Natural killer cell (primary cell): ENCODE measurements at regions not wholly inside any gene's neighbourhood (a gene's known extent, or its start where the extent isn't known, plus 50 kb on each side); places are given as distances from the start of the nearest gene placed in this dataset.

Source experiments
- ATAC-seq, 3 donors: fragments of 150-1000 bp in 2 of 3; fragments of 200-7000 bp in 1 of 3; cut with Tn5 transposase; 1 replicate in 1 of 3; 2 replicates in 2 of 3; pipeline ENCODE4 v1.10.0; 2021; ENCODE audit warnings: mild to moderate bottlenecking in 2 of 3, moderate library complexity in 2 of 3
- DNase-seq, 2 donors: peaks; one replicate each; pipeline versions ENCODE4 v3.0.0 to v3.0.0-alpha.2; 2013 to 2021; ENCODE audit warnings: mixed read lengths in 1 of 2
- H3K27ac ChIP-seq: one replicate; pipeline ENCODE4 v1.5.1; 2013; ENCODE audit warnings: mild to moderate bottlenecking, low read length
- H3K27me3 ChIP-seq: one replicate; pipeline ENCODE4 v1.6.1; 2013; ENCODE audit warnings: low read length; ENCODE audit not compliant: control insufficient read depth, insufficient read depth
- H3K36me3 ChIP-seq: one replicate; pipeline ENCODE4 v1.6.1; 2013; ENCODE audit warnings: low read length; ENCODE audit not compliant: control insufficient read depth, insufficient read depth
- H3K4me1 ChIP-seq: one replicate; pipeline ENCODE4 v1.6.1; 2013; ENCODE audit warnings: low read length; ENCODE audit not compliant: control insufficient read depth, insufficient read depth
- H3K4me3 ChIP-seq: one replicate; pipeline ENCODE4 v1.5.1; 2013; ENCODE audit warnings: low read length
- H3K9me3 ChIP-seq: one replicate; pipeline ENCODE4 v1.6.1; 2013; ENCODE audit warnings: low read length; ENCODE audit not compliant: control insufficient read depth, insufficient read depth
- H3K27ac Mint-ChIP-seq, 2 donors: one replicate each; pipeline ENCODE4 v1.8.0; 2022; ENCODE audit warnings: mild to moderate bottlenecking in 2 of 2, mixed read lengths in 2 of 2, moderate library complexity in 1 of 2
- H3K27me3 Mint-ChIP-seq, 2 donors: one replicate each; pipeline ENCODE4 v1.8.0; 2022; ENCODE audit warnings: low read depth in 2 of 2, mixed read lengths in 2 of 2
- H3K36me3 Mint-ChIP-seq: one replicate; pipeline ENCODE4 v1.8.0; 2022; ENCODE audit warnings: mixed read lengths
- H3K4me1 Mint-ChIP-seq, 2 donors: one replicate each; pipeline ENCODE4 v1.8.0; 2022; ENCODE audit warnings: mixed read lengths in 2 of 2
- H3K4me3 Mint-ChIP-seq: one replicate; pipeline ENCODE4 v1.8.0; 2022; ENCODE audit warnings: mild to moderate bottlenecking, moderate library complexity, mixed read lengths
- H3K9me3 Mint-ChIP-seq, 2 donors: one replicate each; pipeline ENCODE4 v1.8.0; 2022; ENCODE audit warnings: mixed read lengths in 2 of 2
- WGBS: methylation state at CpG from one replicate; pipeline ENCODE4 v1.1.7; 2013; ENCODE audit warnings: missing lambda C conversion rate; ENCODE audit not compliant: insufficient coverage; 5-methylcytosine and 5-hydroxymethylcytosine counted together
- intact Hi-C: fragments of 100-400 bp; cut with micrococcal nuclease; formaldehyde crosslinking; loops from one replicate; pipeline ENCODE4 v1.14.2; 2022
- TF ChIP-seq, protein P1 (sequence below): fragments of 200-600 bp; IDR thresholded peaks from one replicate; pipeline ENCODE4 v1.8.0; 2022; ENCODE audit warnings: antibody characterized with exemption

DNA sequence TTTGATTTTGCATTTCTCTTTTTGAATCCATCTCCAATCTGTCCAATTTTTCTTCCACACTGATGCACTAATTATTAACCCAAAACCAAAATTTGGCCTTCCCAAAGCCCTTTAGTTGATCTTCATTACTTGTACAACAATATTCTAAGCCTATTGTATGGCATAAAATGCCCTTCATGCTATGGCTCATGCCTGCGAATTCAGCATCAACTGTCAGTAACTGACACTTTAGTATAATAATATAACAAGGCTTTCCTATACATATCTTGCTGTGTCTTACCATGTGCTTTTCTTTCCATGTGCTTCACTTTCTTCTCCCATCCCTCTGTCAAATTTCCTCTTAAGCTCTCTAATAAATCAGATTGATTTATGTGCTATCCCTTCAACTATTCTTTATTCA, 154.0 kb upstream of the TFPI start:
- intact Hi-C loops: no loop called here
- H3K4me3 Mint-ChIP-seq: no peak overlapping the region
- no peak overlapping the region for H3K27ac ChIP-seq
- ATAC-seq (no peak), DNase-seq (no peak)
- no peaks in the 10 kb centered on the region for H3K27me3 ChIP-seq
- H3K9me3 Mint-ChIP-seq: peaks cover 6 to 19% of the 10 kb centered on the region in 2 donors
- no peak overlapping the region for H3K4me3 ChIP-seq
- TF ChIP-seq, protein P1, sequence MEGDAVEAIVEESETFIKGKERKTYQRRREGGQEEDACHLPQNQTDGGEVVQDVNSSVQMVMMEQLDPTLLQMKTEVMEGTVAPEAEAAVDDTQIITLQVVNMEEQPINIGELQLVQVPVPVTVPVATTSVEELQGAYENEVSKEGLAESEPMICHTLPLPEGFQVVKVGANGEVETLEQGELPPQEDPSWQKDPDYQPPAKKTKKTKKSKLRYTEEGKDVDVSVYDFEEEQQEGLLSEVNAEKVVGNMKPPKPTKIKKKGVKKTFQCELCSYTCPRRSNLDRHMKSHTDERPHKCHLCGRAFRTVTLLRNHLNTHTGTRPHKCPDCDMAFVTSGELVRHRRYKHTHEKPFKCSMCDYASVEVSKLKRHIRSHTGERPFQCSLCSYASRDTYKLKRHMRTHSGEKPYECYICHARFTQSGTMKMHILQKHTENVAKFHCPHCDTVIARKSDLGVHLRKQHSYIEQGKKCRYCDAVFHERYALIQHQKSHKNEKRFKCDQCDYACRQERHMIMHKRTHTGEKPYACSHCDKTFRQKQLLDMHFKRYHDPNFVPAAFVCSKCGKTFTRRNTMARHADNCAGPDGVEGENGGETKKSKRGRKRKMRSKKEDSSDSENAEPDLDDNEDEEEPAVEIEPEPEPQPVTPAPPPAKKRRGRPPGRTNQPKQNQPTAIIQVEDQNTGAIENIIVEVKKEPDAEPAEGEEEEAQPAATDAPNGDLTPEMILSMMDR: no peak
- 75% methylated on average over 1 of the region's 1 CpG for WGBS
- no peak overlapping the region for H3K27ac Mint-ChIP-seq
- no peaks in the 10 kb centered on the region for H3K36me3 ChIP-seq
- no peaks in the 10 kb centered on the region for H3K27me3 Mint-ChIP-seq
- H3K9me3 ChIP-seq: no peaks in the 10 kb centered on the region
- H3K4me1 Mint-ChIP-seq: no peaks in the 10 kb centered on the region
- H3K36me3 Mint-ChIP-seq: no peaks in the 10 kb centered on the region
- H3K4me1 ChIP-seq: no peaks in the 10 kb centered on the region

DNA sequence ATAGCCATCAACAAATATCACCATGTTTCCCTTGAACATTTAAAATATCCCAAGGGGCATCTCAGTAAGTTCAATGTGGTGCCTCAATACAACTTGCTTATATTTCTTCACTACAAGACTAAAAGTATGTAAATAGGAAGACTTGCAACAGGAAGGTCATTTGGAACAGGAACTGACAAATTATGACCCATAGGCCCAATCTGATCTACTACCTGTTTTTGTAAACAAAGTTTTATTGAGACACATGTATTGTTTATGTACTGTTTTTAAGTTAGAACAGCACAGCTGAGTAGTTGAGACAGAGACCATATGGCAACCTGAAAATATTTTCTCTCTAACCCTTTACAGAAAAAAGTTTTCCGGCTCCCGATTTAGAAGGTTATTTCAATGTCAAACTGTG, 154.8 kb upstream of the TFPI start:
- intact Hi-C loops: no loop called here
- H3K4me1 ChIP-seq: no peaks in the 10 kb centered on the region
- no CpG with 5 or more reads among the region's 2 CpGs for WGBS
- Mint-ChIP-seq H3K36me3 (no peaks in the 10 kb centered on the region), H3K9me3 (peaks cover 7 to 18% of the 10 kb centered on the region in 2 donors), H3K4me1 (no peaks in the 10 kb centered on the region), H3K4me3 (no peak overlapping the region), H3K27me3 (no peaks in the 10 kb centered on the region), H3K27ac (no peak overlapping the region)
- no peaks in the 10 kb centered on the region for H3K27me3 ChIP-seq
- no peaks in the 10 kb centered on the region for H3K36me3 ChIP-seq
- no peak overlapping the region for H3K27ac ChIP-seq
- TF ChIP-seq, protein P1: no peak
- DNase-seq (no peak), ATAC-seq (no peak)
- H3K4me3 ChIP-seq: no peak overlapping the region
- no peaks in the 10 kb centered on the region for H3K9me3 ChIP-seq

DNA sequence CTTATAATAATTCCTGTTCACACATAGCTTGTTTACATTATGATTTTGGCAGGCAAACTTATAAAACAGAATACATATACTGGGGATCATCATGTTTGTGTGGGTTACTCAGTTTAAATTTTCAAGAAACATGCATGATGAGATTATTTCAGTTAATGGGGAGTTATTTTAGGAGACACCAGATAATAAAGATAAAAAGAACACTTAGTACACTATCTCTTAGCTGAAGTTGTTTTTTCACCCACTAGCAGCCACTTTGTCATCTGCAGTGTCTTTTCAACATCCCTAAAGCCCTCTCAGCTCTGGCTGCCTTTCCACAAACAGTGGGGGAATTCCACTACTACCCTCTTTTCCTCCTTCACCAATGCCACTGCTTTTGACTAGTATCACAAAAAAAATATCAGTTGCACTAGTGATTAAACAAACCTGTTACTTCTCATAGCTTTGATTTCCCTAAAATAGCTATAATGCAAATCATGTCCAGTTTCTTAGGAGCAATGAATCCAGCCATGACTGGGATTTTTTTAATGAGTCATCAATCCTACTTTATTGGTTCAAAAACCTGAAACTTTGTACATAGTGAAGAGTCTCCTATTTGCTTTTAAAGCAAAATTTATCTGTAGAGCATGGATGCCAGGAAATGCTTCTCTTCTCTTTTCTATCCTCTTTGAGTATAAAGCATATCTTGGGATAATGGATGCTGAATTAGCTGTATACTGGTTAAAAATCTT, 156.7 kb upstream of the TFPI start:
- Mint-ChIP-seq H3K4me1 (no peaks in the 10 kb centered on the region), H3K27me3 (no peaks in the 10 kb centered on the region), H3K36me3 (no peaks in the 10 kb centered on the region), H3K27ac (no peak overlapping the region), H3K9me3 (peaks cover 10 to 16% of the 10 kb centered on the region in 2 donors), H3K4me3 (no peak overlapping the region)
- H3K4me3 ChIP-seq: no peak overlapping the region
- ATAC-seq (no peak), DNase-seq (no peak)
- no peak overlapping the region for H3K27ac ChIP-seq
- peaks cover 3% of the 10 kb centered on the region for H3K9me3 ChIP-seq
- H3K36me3 ChIP-seq: no peaks in the 10 kb centered on the region
- TF ChIP-seq, protein P1: no peak
- H3K27me3 ChIP-seq: no peaks in the 10 kb centered on the region
- H3K4me1 ChIP-seq: no peaks in the 10 kb centered on the region
- intact Hi-C loops: no loop called here

DNA sequence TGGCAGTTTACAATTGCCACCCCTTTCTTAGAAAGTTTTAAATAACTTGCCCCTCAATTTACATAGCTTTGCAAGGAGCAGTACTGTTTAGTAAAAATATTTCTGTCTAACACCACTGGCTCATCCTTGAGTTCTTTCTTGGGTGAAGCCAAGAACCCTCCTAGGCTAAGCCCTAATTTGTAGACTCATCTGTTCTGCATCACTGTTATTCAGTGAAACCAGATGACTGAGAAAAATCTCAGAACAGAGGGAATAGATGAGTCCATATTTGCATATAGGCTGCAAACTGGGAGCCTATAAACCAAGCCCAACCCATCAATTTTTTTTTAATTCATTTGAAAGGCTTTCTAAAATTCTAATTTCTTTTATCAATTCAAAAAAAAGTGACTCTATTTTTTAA, 161.4 kb upstream of the TFPI start:
- no peak overlapping the region for H3K27ac ChIP-seq
- H3K27me3 Mint-ChIP-seq: no peaks in the 10 kb centered on the region
- no peaks in the 10 kb centered on the region for H3K36me3 Mint-ChIP-seq
- no peak overlapping the region for H3K27ac Mint-ChIP-seq
- H3K4me1 ChIP-seq: no peaks in the 10 kb centered on the region
- H3K36me3 ChIP-seq: no peaks in the 10 kb centered on the region
- peaks cover 6 to 9% of the 10 kb centered on the region in 2 donors for H3K9me3 Mint-ChIP-seq
- intact Hi-C loops: no loop called here
- peaks cover 3% of the 10 kb centered on the region for H3K9me3 ChIP-seq
- no peaks in the 10 kb centered on the region for H3K27me3 ChIP-seq
- no peak for DNase-seq
- H3K4me1 Mint-ChIP-seq: no peaks in the 10 kb centered on the region
- ATAC-seq: no peak
- H3K4me3 Mint-ChIP-seq: no peak overlapping the region
- H3K4me3 ChIP-seq: no peak overlapping the region
- TF ChIP-seq, protein P1: no peak
